ENCODE measurements at regions not wholly inside any gene's neighbourhood (a gene's known extent, or its start where the extent isn't known, plus 50 kb on each side); places are given as distances from the start of the nearest gene placed in this dataset.

- Mint-ChIP-seq H3K27ac (no peak overlapping the region), H3K36me3 (no peaks in the 10 kb centered on the region), H3K4me3 (no peak overlapping the region), H3K27me3 (ENCODE audit: low read depth in 3 of 3) (peaks cover 0 to 8% (median 2%) of the 10 kb centered on the region in 3 donors), H3K4me1 (no peaks in the 10 kb centered on the region), H3K9me3 (peaks cover 0 to 2% (median 0%) of the 10 kb centered on the region in 6 donors)
- DNase-seq: no peak
Measured at GRCh38 chr12:93152617-93153016, 223.5 kb upstream of the EEA1 start.

GRCh38 chr12:93153321-93153720, 224.2 kb upstream of the EEA1 start:
- Mint-ChIP-seq H3K27me3 (ENCODE audit: low read depth in 3 of 3) (peaks cover 0 to 11% (median 2%) of the 10 kb centered on the region in 3 donors), H3K9me3 (peaks cover 0 to 3% (median 0%) of the 10 kb centered on the region in 6 donors), H3K36me3 (no peaks in the 10 kb centered on the region), H3K27ac (no peak overlapping the region), H3K4me3 (no peak overlapping the region), H3K4me1 (no peaks in the 10 kb centered on the region)
- DNase-seq: no peak

- Mint-ChIP-seq H3K27ac (no peak overlapping the region), H3K9me3 (peaks cover 0 to 3% (median under 1%) of the 10 kb centered on the region in 6 donors), H3K4me3 (no peak overlapping the region), H3K27me3 (ENCODE audit: low read depth in 3 of 3) (peaks cover 0 to 13% (median 2%) of the 10 kb centered on the region in 3 donors), H3K4me1 (no peaks in the 10 kb centered on the region), H3K36me3 (no peaks in the 10 kb centered on the region)
- DNase-seq: no peak
Measured at GRCh38 chr12:93154096-93154728, 223.5 kb upstream of the NUDT4 start.

- peaks cover 0 to 3% (median under 1%) of the 10 kb centered on the region in 6 donors for H3K9me3 Mint-ChIP-seq
- H3K4me3 Mint-ChIP-seq: no peak overlapping the region
- no peak overlapping the region for H3K27ac Mint-ChIP-seq
- peaks cover 0 to 13% (median 2%) of the 10 kb centered on the region in 3 donors for H3K27me3 Mint-ChIP-seq (ENCODE audit: low read depth in 3 of 3)
- no peaks in the 10 kb centered on the region for H3K36me3 Mint-ChIP-seq
- no peak for DNase-seq
- no peaks in the 10 kb centered on the region for H3K4me1 Mint-ChIP-seq
Measured at GRCh38 chr12:93154753-93155480, 222.8 kb upstream of the NUDT4 start.

GRCh38 chr12:93156086-93156716, 221.5 kb upstream of the NUDT4 start:
- H3K27ac Mint-ChIP-seq: no peak overlapping the region
- no peaks in the 10 kb centered on the region for H3K4me1 Mint-ChIP-seq
- no peaks in the 10 kb centered on the region for H3K36me3 Mint-ChIP-seq
- peaks cover 0 to 3% (median under 1%) of the 10 kb centered on the region in 6 donors for H3K9me3 Mint-ChIP-seq
- no peak overlapping the region for H3K4me3 Mint-ChIP-seq
- no peak for DNase-seq
- H3K27me3 Mint-ChIP-seq (ENCODE audit: low read depth in 3 of 3): peaks cover 0 to 13% (median 2%) of the 10 kb centered on the region in 3 donors

- H3K27ac Mint-ChIP-seq: no peak overlapping the region
- H3K36me3 Mint-ChIP-seq: no peaks in the 10 kb centered on the region
- no peak overlapping the region for H3K4me3 Mint-ChIP-seq
- peaks cover 0 to 3% (median 0%) of the 10 kb centered on the region in 6 donors for H3K9me3 Mint-ChIP-seq
- H3K4me1 Mint-ChIP-seq: no peaks in the 10 kb centered on the region
- H3K27me3 Mint-ChIP-seq (ENCODE audit: low read depth in 3 of 3): peaks cover 0 to 13% (median 0%) of the 10 kb centered on the region in 3 donors
- no peak for DNase-seq
Measured at GRCh38 chr12:93157279-93157678, 220.4 kb upstream of the NUDT4 start.

- Mint-ChIP-seq H3K9me3 (peaks cover 0 to 3% (median 0%) of the 10 kb centered on the region in 6 donors), H3K27me3 (ENCODE audit: low read depth in 3 of 3) (peaks cover 0 to 15% (median 0%) of the 10 kb centered on the region in 3 donors), H3K27ac (no peak overlapping the region), H3K4me1 (no peaks in the 10 kb centered on the region), H3K4me3 (no peak overlapping the region), H3K36me3 (no peaks in the 10 kb centered on the region)
- DNase-seq: no peak
Measured at GRCh38 chr12:93158065-93158843, 219.5 kb upstream of the NUDT4 start.

GRCh38 chr12:93163260-93164036, 214.3 kb upstream of the NUDT4 start:
- Mint-ChIP-seq H3K4me3 (no peak overlapping the region), H3K27ac (no peak overlapping the region), H3K4me1 (no peaks in the 10 kb centered on the region), H3K27me3 (ENCODE audit: low read depth in 3 of 3) (peaks cover 0 to 14% (median 0%) of the 10 kb centered on the region in 3 donors), H3K36me3 (no peaks in the 10 kb centered on the region), H3K9me3 (peaks cover 0 to 2% (median 0%) of the 10 kb centered on the region in 6 donors)
- no peak for DNase-seq

GRCh38 chr12:93164103-93164880, 213.4 kb upstream of the NUDT4 start:
- H3K27ac Mint-ChIP-seq: no peak overlapping the region
- H3K4me1 Mint-ChIP-seq: no peaks in the 10 kb centered on the region

GRCh38 chr12:93165384-93165932, 212.3 kb upstream of the NUDT4 start:
- H3K27me3 Mint-ChIP-seq (ENCODE audit: low read depth in 3 of 3): peaks cover 0 to 11% (median 0%) of the 10 kb centered on the region in 3 donors
- H3K36me3 Mint-ChIP-seq: no peaks in the 10 kb centered on the region
- no peak overlapping the region for H3K4me3 Mint-ChIP-seq
- H3K4me1 Mint-ChIP-seq: no peaks in the 10 kb centered on the region
- DNase-seq: no peak
- H3K27ac Mint-ChIP-seq: no peak overlapping the region
- no peaks in the 10 kb centered on the region for H3K9me3 Mint-ChIP-seq

More at GRCh38 chr12:93164103-93164880, 213.4 kb upstream of the NUDT4 start:
- no peak for DNase-seq
- H3K4me3 Mint-ChIP-seq: no peak overlapping the region
- H3K27me3 Mint-ChIP-seq (ENCODE audit: low read depth in 3 of 3): peaks cover 0 to 11% (median 0%) of the 10 kb centered on the region in 3 donors
- no peaks in the 10 kb centered on the region for H3K36me3 Mint-ChIP-seq
- H3K9me3 Mint-ChIP-seq: no peaks in the 10 kb centered on the region

- Mint-ChIP-seq H3K27ac (no peak overlapping the region), H3K27me3 (ENCODE audit: low read depth in 3 of 3) (peaks cover 0 to 11% (median 0%) of the 10 kb centered on the region in 3 donors), H3K4me3 (no peak overlapping the region), H3K9me3 (no peaks in the 10 kb centered on the region), H3K36me3 (no peaks in the 10 kb centered on the region), H3K4me1 (no peaks in the 10 kb centered on the region)
- no peak for DNase-seq
Measured at GRCh38 chr12:93166541-93167307, 211.0 kb upstream of the NUDT4 start.

GRCh38 chr12:93167331-93167730, 210.4 kb upstream of the NUDT4 start:
- no peak for DNase-seq
- no peaks in the 10 kb centered on the region for H3K36me3 Mint-ChIP-seq
- no peak overlapping the region for H3K4me3 Mint-ChIP-seq
- H3K4me1 Mint-ChIP-seq: no peaks in the 10 kb centered on the region
- H3K27me3 Mint-ChIP-seq (ENCODE audit: low read depth in 3 of 3): peaks cover 0 to 11% (median 2%) of the 10 kb centered on the region in 3 donors
- H3K27ac Mint-ChIP-seq: no peak overlapping the region
- no peaks in the 10 kb centered on the region for H3K9me3 Mint-ChIP-seq

Data from immature natural killer cell (primary cell).